GM12891 (cell line): ENCODE measurements at regions not wholly inside any gene's neighbourhood (a gene's known extent, or its start where the extent isn't known, plus 50 kb on each side); places are given as distances from the start of the nearest gene placed in this dataset.
"Not testable (repeated sequence)": the region's sequence is repeated elsewhere in the genome, so short reads cannot be mapped to it uniquely, and the experiment has no call there.

Source experiments
- DNase-seq: peaks from one replicate; pipeline ENCODE4 v3.0.0; 2011; ENCODE audit warnings: low spot score; ENCODE audit not compliant: insufficient read length
- FAIRE-seq: peaks from 2 replicates; lab custom pipeline; 2011; peaks lifted over from hg19 to GRCh38; lab: Jason Lieb, UNC
- PAX5 ChIP-seq: IDR thresholded peaks from 2 replicates; pipeline ENCODE4 v1.6.1; 2011; ENCODE audit warnings: low read length, moderate library complexity, mild to moderate bottlenecking; ENCODE audit not compliant: insufficient read depth, severe bottlenecking
- POLR2A ChIP-seq: IDR thresholded peaks from 2 replicates; pipeline ENCODE4 v1.6.1; 2011; ENCODE audit warnings: low read depth, low read length, control low read depth
- POLR2AphosphoS5 ChIP-seq: IDR thresholded peaks from 2 replicates; pipeline ENCODE4 v1.6.1; 2011; ENCODE audit warnings: low read depth, low read length, control low read depth
- POU2F2 ChIP-seq: IDR thresholded peaks from 2 replicates; pipeline ENCODE4 v1.6.1; 2011; ENCODE audit warnings: low read depth, mild to moderate bottlenecking, control low read depth, low read length, moderate library complexity
- SPI1 ChIP-seq: IDR thresholded peaks from 2 replicates; pipeline ENCODE4 v1.6.1; 2011; ENCODE audit warnings: low read depth, low read length, control low read depth
- TAF1 ChIP-seq: IDR thresholded peaks from 2 replicates; pipeline ENCODE4 v1.6.1; 2011; ENCODE audit warnings: low read depth, low read length, control low read depth

DNA sequence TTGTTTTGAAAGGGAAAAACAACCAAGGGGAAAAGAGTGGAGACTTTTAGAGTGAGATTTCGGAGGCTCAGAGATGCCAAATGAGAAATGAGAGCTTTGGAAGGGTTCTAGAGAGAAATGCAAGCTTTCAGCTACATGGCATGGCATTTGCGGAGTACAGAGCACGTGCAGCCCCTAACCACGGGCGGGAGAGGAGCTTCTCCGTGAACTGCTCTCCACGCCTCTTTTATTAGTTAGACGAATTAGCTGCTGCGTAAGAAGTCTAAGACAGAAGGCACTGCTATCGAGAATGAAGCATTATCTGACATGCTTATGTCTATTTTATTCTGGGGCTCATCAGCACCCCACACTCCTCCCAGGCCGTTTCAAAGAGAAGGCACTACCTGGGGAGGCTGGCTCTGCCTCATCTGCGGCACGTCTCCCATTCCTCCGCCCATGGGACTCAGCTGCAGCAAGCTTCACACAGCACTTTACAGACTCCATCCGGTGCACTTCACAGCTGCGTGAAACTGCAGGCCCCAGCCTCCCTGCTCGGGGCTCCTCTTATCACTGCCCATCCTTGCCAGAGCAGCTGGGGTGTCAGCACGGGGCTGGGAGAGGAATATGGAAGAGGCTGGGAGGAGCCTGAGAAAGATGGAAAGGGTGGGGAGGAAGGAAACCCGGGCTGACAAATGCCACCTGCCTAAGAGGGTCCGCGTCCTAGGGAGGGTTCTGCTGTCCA is 207.3 kb upstream of the APCDD1 start:
- TF ChIP-seq POLR2A (no peak), POU2F2 (no peak), SPI1 (no peak), PAX5 (no peak), TAF1 (no peak), POLR2AphosphoS5 (no peak)
- no peak for DNase-seq
- FAIRE-seq = no peak

DNA sequence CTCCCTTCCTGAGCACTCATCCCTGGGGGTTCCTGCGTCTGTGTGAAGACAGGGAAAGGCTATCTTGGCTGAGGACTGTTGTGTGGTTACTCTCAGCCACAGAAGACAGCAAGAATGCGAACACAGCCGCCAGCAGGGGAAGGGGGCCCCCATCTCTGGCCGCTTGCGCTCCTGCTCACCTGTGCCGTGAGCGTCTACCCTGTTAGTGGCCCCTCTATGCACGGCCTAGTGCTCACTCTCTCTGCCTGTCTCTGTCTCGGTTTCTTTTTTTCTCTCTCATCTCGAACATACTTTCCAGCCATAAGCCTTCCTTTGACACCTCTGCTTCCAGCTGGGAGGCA is 206.7 kb upstream of the APCDD1 start:
- TF ChIP-seq SPI1 = no peak
- TF ChIP-seq TAF1 = no peak
- no peak for TF ChIP-seq POU2F2
- no peak for TF ChIP-seq POLR2A
- TF ChIP-seq POLR2AphosphoS5 = no peak
- DNase-seq (no peak), FAIRE-seq (no peak)

GRCh38 chr18:10248738-10249137 is 205.7 kb upstream of the APCDD1 start:
- no peak for DNase-seq
- no peak for FAIRE-seq
- TF ChIP-seq TAF1 = no peak
- TF ChIP-seq PAX5 = no peak
- TF ChIP-seq SPI1 = no peak
- TF ChIP-seq POLR2A = no peak
- TF ChIP-seq POU2F2 = no peak
- no peak for TF ChIP-seq POLR2AphosphoS5

DNA sequence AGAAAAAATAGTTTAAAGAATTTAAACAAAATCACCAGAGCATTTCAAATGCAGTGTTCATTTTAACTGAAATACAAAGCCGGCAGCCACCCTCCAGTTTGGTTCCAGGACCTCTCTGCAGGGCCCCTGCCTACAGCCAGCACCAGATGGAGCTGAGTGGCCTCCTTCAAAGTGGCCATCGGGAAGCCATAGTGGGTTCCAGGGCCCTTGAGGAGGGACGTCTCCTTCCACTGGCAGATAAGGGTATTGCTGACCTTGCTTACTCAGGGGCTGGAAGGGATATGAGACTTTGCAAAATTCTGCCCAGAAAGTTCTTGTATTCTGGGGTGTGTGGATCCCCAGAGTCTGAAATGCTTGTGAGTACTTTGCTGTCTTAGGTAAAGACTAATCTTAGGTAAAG is 205.2 kb upstream of the APCDD1 start:
- FAIRE-seq (no peak), DNase-seq (no peak)
- TF ChIP-seq TAF1 = no peak
- no peak for TF ChIP-seq POLR2A
- TF ChIP-seq PAX5 = no peak
- TF ChIP-seq POLR2AphosphoS5 = no peak
- no peak for TF ChIP-seq POU2F2
- no peak for TF ChIP-seq SPI1

- DNase-seq (no peak), FAIRE-seq (no peak)
- TF ChIP-seq PAX5 (no peak), POLR2AphosphoS5 (no peak), POU2F2 (no peak), TAF1 (no peak), POLR2A (no peak), SPI1 (no peak)
Measured at GRCh38 chr18:10249801-10250200, 204.6 kb upstream of the APCDD1 start.

DNA sequence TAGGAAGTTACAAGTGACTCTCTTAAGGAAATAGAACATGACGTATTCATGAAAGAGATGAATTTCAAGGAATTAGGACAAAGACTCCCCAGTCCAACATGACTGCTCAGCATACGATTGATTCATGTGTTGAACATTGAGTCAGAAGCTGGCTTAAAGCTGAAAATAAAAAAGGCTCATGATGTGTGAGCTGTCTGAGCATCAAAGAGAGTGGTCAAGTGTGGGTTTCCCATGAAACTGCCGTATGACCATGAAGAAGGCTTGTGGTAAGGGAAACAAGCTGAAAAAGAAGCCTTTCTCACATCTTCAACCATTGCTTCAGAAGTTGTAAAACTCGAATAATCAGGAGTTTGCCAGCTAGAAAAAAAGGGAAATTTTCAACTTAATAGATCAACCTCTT is 201.9 kb upstream of the APCDD1 start:
- no peak for TF ChIP-seq TAF1
- FAIRE-seq = no peak

GRCh38 chr18:10252952-10253705 is 201.3 kb upstream of the APCDD1 start:
- no peak for DNase-seq
- no peak for FAIRE-seq
- TF ChIP-seq SPI1 = no peak
- TF ChIP-seq TAF1 = no peak
- no peak for TF ChIP-seq PAX5

More for the DNA sequence above, 201.9 kb upstream of the APCDD1 start:
- no peak for DNase-seq

GRCh38 chr18:10256276-10256675 is 198.2 kb upstream of the APCDD1 start:
- FAIRE-seq, DNase-seq: not testable (repeated sequence)

GRCh38 chr18:10258836-10259474 is 195.5 kb upstream of the APCDD1 start:
- TF ChIP-seq POLR2A = no peak
- TF ChIP-seq TAF1 = no peak
- no peak for TF ChIP-seq PAX5
- TF ChIP-seq POLR2AphosphoS5 = no peak
- no peak for TF ChIP-seq POU2F2
- no peak for TF ChIP-seq SPI1
- FAIRE-seq (no peak), DNase-seq (no peak)

DNA sequence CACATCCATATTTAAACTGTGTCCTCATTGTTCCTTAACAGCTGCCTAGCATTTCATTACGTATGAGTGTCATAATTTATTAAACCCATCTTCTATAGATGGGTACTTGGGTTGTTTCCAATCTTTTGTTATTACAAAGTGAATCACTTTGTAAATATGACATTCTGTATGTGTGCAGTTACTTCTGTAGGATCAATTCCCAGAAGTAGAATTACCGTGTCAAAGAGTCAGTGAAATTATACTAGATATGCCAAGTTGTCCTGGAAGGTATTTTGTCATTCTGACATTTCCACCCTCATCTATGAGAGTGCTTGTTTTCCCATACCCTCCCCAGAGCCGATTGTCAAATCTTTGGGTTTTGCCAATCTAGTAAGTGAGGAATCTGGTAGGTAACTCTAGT is 194.5 kb upstream of the APCDD1 start:
- TF ChIP-seq POU2F2 (no peak), POLR2AphosphoS5 (no peak), TAF1 (no peak), PAX5 (no peak), POLR2A (no peak), SPI1 (no peak)
- DNase-seq (no peak), FAIRE-seq (no peak)
